Upper lobe of right lung (tissue), 1 donor: ENCODE measurements at regions not wholly inside any gene's neighbourhood (a gene's known extent, or its start where the extent isn't known, plus 50 kb on each side); places are given as distances from the start of the nearest gene placed in this dataset.
"Not testable (repeated sequence)": the region's sequence is repeated elsewhere in the genome, so short reads cannot be mapped to it uniquely, and the experiment has no call there.

Experiments used
- ATAC-seq: fragments of 200-7000 bp; cut with Tn5 transposase; one replicate; pipeline ENCODE4 v1.9.1; 2020; ENCODE audit warnings: mild to moderate bottlenecking, moderate library complexity
- DNase-seq: peaks from one replicate; pipeline ENCODE4 v3.0.0-alpha.2; 2020
- H3K27ac ChIP-seq: fragments of 200-600 bp; one replicate; pipeline ENCODE4 v1.8.0; 2022
- H3K27me3 ChIP-seq: fragments of 200-600 bp; one replicate; pipeline ENCODE4 v1.8.0; 2022; ENCODE audit warnings: mild to moderate bottlenecking
- H3K36me3 ChIP-seq: fragments of 200-600 bp; one replicate; pipeline ENCODE4 v1.8.0; 2022
- H3K4me1 ChIP-seq: fragments of 200-600 bp; one replicate; pipeline ENCODE4 v1.8.0; 2022
- H3K4me3 ChIP-seq: fragments of 200-600 bp; one replicate; pipeline ENCODE4 v1.8.0; 2022; ENCODE audit warnings: mild to moderate bottlenecking
- H3K9me3 ChIP-seq: fragments of 200-600 bp; one replicate; pipeline ENCODE4 v1.8.0; 2022
- CTCF ChIP-seq: fragments of 200-600 bp; IDR thresholded peaks from one replicate; pipeline ENCODE4 v1.8.0; 2022; ENCODE audit warnings: antibody characterized with exemption
- intact Hi-C: fragments of 100-400 bp; cut with DNase I; formaldehyde crosslinking; loops from one replicate; pipeline ENCODE4 v1.11.0; 2022
- donor health status: DM: no; HTN: yes; CAD: no; lungs with severe emphysema.

DNA sequence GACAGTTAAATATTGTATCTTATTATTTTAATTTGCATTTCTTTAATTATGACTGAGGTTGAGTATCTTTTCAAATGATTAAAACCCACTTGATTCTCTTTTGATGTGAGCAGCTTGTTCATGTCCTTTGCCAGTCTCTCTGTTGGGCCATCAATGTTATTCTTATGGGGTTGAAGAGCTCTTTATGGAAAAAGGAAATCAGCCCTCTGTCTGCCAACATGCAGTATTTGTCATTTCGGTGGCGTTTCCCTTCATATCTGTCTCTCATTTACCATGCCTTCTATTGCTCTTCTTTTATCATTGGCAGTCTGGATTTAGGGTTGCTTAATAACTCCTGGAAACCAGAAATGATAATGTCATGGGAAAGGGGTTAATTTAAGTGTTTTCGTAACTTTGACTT is 340.7 kb upstream of the DNAJC19 start:
- DNase-seq (no peak), ATAC-seq (no peak)

DNA sequence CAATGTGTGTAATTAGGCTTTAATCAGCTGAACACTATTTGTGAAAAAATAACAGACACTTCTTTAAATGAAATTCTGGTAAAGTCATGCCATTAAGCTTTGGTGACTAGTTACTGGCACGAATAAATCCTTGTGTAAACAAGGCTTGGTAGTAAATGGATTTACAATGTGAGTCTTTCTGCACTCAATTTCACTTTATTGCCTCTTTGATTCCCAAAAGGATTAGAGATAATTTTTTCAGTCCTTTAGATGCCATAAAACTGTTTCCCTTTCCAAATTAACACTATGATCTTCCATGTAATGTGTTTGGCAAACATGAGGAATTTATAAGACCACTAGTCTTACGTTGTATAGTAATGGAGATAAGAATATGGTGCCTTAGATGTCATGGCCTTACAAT is 339.5 kb upstream of the DNAJC19 start:
- H3K36me3 ChIP-seq = no peaks in the 10 kb centered on the region
- H3K4me3 ChIP-seq = no peak overlapping the region
- no peak for TF ChIP-seq CTCF
- H3K9me3 ChIP-seq = no peaks in the 10 kb centered on the region
- intact Hi-C loops = no loop called here
- H3K27me3 ChIP-seq = no peaks in the 10 kb centered on the region
- ATAC-seq (no peak), DNase-seq (no peak)
- H3K27ac ChIP-seq = no peak overlapping the region
- H3K4me1 ChIP-seq = no peaks in the 10 kb centered on the region

More for the DNA sequence above, 340.7 kb upstream of the DNAJC19 start:
- Histone ChIP-seq H3K27me3 (no peaks in the 10 kb centered on the region), H3K4me1 (no peaks in the 10 kb centered on the region), H3K27ac (no peak overlapping the region), H3K36me3 (no peaks in the 10 kb centered on the region), H3K9me3 (no peaks in the 10 kb centered on the region), H3K4me3 (no peak overlapping the region)
- no peak for TF ChIP-seq CTCF
- intact Hi-C loops = no loop called here

GRCh38 chr3:181328346-181328745 is 338.8 kb upstream of the DNAJC19 start:
- Histone ChIP-seq H3K27me3 (no peaks in the 10 kb centered on the region), H3K27ac (no peak overlapping the region), H3K36me3 (no peaks in the 10 kb centered on the region), H3K4me3 (no peak overlapping the region), H3K9me3 (no peaks in the 10 kb centered on the region), H3K4me1 (no peaks in the 10 kb centered on the region)
- ATAC-seq (no peak), DNase-seq (no peak)
- no peak for TF ChIP-seq CTCF
- intact Hi-C loops = no loop called here

DNA sequence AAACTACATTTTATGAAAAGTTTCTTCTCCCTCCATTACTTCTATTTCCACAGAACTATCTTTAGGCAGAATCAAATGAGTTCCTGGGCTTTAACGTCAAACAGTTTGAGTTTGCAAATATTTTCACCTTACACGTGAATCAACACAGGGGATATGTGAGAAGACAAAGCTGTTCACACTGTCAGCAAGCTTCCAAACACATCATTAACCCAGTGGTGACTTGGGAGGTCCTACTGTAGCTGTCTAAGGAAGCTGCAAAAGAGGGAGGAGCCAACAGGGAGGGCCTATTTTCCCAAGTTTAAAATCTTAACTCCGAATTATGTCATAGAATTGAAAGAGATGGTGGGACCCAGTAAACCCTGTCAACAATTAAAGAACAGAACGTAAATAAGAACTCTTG is 337.8 kb upstream of the DNAJC19 start:
- no peaks in the 10 kb centered on the region for H3K36me3 ChIP-seq
- H3K27ac ChIP-seq = no peak overlapping the region
- no peak for ATAC-seq
- no peaks in the 10 kb centered on the region for H3K9me3 ChIP-seq
- intact Hi-C loops = no loop called here
- no peaks in the 10 kb centered on the region for H3K4me1 ChIP-seq
- no peaks in the 10 kb centered on the region for H3K27me3 ChIP-seq
- TF ChIP-seq CTCF = no peak
- DNase-seq = no peak
- H3K4me3 ChIP-seq = no peak overlapping the region

- TF ChIP-seq CTCF = peak; percentile 65
- Histone ChIP-seq H3K9me3 (no peaks in the 10 kb centered on the region), H3K27me3 (no peaks in the 10 kb centered on the region), H3K4me3 (no peak overlapping the region), H3K4me1 (no peaks in the 10 kb centered on the region), H3K27ac (no peak overlapping the region), H3K36me3 (no peaks in the 10 kb centered on the region)
- ATAC-seq (peak; percentile 68), DNase-seq (no peak)
- intact Hi-C loops = no loop called here
These were observed 337.2 kb upstream of the DNAJC19 start for GRCh38 chr3:181326637-181327223.

GRCh38 chr3:181324516-181324915 is 335.0 kb upstream of the DNAJC19 start:
- intact Hi-C loops, DNase-seq, H3K9me3 ChIP-seq, H3K36me3 ChIP-seq, H3K27ac ChIP-seq, ATAC-seq, H3K27me3 ChIP-seq, H3K4me3 ChIP-seq, H3K4me1 ChIP-seq: not testable (repeated sequence)
